GM19023 (cell line): ENCODE measurements at regions not wholly inside any gene's neighbourhood (a gene's known extent, or its start where the extent isn't known, plus 50 kb on each side); places are given as distances from the start of the nearest gene placed in this dataset.
"Not testable (repeated sequence)": the region's sequence is repeated elsewhere in the genome, so short reads cannot be mapped to it uniquely, and the experiment has no call there.

Experiments used
- ATAC-seq: cut with Tn5 transposase; IDR thresholded peaks from one replicate; pipeline ENCODE4 v1.9.1; 2021; ENCODE audit warnings: mild to moderate bottlenecking, moderate library complexity; ENCODE audit not compliant: unreplicated experiment

- no peak for ATAC-seq
Observed at GRCh38 chr3:178336336-178336735, 199.9 kb upstream of the KCNMB2 start.

GRCh38 chr3:178340506-178340905 lies 195.7 kb upstream of the KCNMB2 start:
- ATAC-seq = no peak

GRCh38 chr3:178341636-178342035 lies 194.6 kb upstream of the KCNMB2 start:
- ATAC-seq = no peak

GRCh38 chr3:178342111-178342510 lies 194.1 kb upstream of the KCNMB2 start:
- no peak for ATAC-seq

- ATAC-seq = no peak
Observed at GRCh38 chr3:178343433-178344038, 192.7 kb upstream of the KCNMB2 start.

- ATAC-seq = no peak
Observed at GRCh38 chr3:178345944-178346343, 190.3 kb upstream of the KCNMB2 start.

GRCh38 chr3:178348561-178349217 lies 187.5 kb upstream of the KCNMB2 start:
- not testable (repeated sequence) for ATAC-seq

GRCh38 chr3:178349218-178349596 lies 187.0 kb upstream of the KCNMB2 start:
- not testable (repeated sequence) for ATAC-seq

- ATAC-seq = no peak
Observed at GRCh38 chr3:178350763-178351162, 185.5 kb upstream of the KCNMB2 start.

- no peak for ATAC-seq
Observed at GRCh38 chr3:178352326-178353005, 183.8 kb upstream of the KCNMB2 start.

GRCh38 chr3:178353006-178353694 lies 183.1 kb upstream of the KCNMB2 start:
- ATAC-seq = no peak

GRCh38 chr3:178359728-178360127 lies 176.5 kb upstream of the KCNMB2 start:
- no peak for ATAC-seq

GRCh38 chr3:178363048-178363447 lies 173.2 kb upstream of the KCNMB2 start:
- not testable (repeated sequence) for ATAC-seq

GRCh38 chr3:178367817-178368617 lies 168.2 kb upstream of the KCNMB2 start:
- ATAC-seq = no peak

GRCh38 chr3:178369006-178369405 lies 167.2 kb upstream of the KCNMB2 start:
- ATAC-seq = no peak

GRCh38 chr3:178369811-178370210 lies 166.4 kb upstream of the KCNMB2 start:
- no peak for ATAC-seq

GRCh38 chr3:178370387-178370786 lies 165.8 kb upstream of the KCNMB2 start:
- ATAC-seq = no peak

GRCh38 chr3:178381555-178381954 lies 154.7 kb upstream of the KCNMB2 start:
- no peak for ATAC-seq

- ATAC-seq = no peak
Observed at GRCh38 chr3:178381971-178382448, 154.2 kb upstream of the KCNMB2 start.

- ATAC-seq = no peak
Observed at GRCh38 chr3:178382449-178383061, 153.7 kb upstream of the KCNMB2 start.
